Trophoblast cell (in vitro differentiated cells and primary cell): ENCODE measurements at regions not wholly inside any gene's neighbourhood (a gene's known extent, or its start where the extent isn't known, plus 50 kb on each side); places are given as distances from the start of the nearest gene placed in this dataset.

Experiments
- DNase-seq, 2 donors: peaks; one replicate each; pipeline ENCODE4 v3.0.0-alpha.2; 2016
- H2AFZ ChIP-seq: 2 replicates; pipeline ENCODE4 v1.6.1; 2013; ENCODE audit warnings: low read length, moderate library complexity, mild to moderate bottlenecking; ENCODE audit not compliant: insufficient read depth, poor library complexity
- H2AK5ac ChIP-seq: 2 replicates; pipeline ENCODE4 v1.6.1; 2013; ENCODE audit warnings: mild to moderate bottlenecking, low read length
- H2BK120ac ChIP-seq: 2 replicates; pipeline ENCODE4 v1.6.1; 2013; ENCODE audit warnings: low read length, mild to moderate bottlenecking, moderate library complexity; ENCODE audit not compliant: insufficient read depth, poor library complexity
- H2BK12ac ChIP-seq: 2 replicates; pipeline ENCODE4 v1.6.1; 2013; ENCODE audit warnings: mild to moderate bottlenecking, low read length, moderate library complexity
- H2BK5ac ChIP-seq: 2 replicates; pipeline ENCODE4 v1.6.1; 2013; ENCODE audit warnings: low read length, low read depth, moderate library complexity, mild to moderate bottlenecking; ENCODE audit not compliant: poor library complexity
- H3K14ac ChIP-seq: 2 replicates; pipeline ENCODE4 v1.6.1; 2013; ENCODE audit warnings: mild to moderate bottlenecking, low read length
- H3K18ac ChIP-seq: 2 replicates; pipeline ENCODE4 v1.6.1; 2013; ENCODE audit warnings: mild to moderate bottlenecking, low read length
- H3K23ac ChIP-seq: 2 replicates; pipeline ENCODE4 v1.6.1; 2013; ENCODE audit warnings: low read length
- H3K27ac ChIP-seq: 2 replicates; pipeline ENCODE4 v1.5.1; 2013; ENCODE audit warnings: low read depth, mild to moderate bottlenecking, inconsistent platforms, low read length, moderate library complexity
- H3K27me3 ChIP-seq: 2 replicates; pipeline ENCODE4 v1.6.1; 2013; ENCODE audit warnings: inconsistent platforms, mild to moderate bottlenecking, low read length, moderate library complexity; ENCODE audit not compliant: insufficient read depth
- H3K36me3 ChIP-seq, 2 experiments: 1 replicate in 1 of 2; 2 replicates in 1 of 2; pipeline ENCODE4 v1.6.1; 2013; ENCODE audit warnings: low read length in 2 of 2, mild to moderate bottlenecking in 2 of 2, moderate library complexity in 1 of 2; ENCODE audit not compliant: insufficient read depth in 2 of 2, control insufficient read depth in 1 of 2
- H3K4ac ChIP-seq: 2 replicates; pipeline ENCODE4 v1.6.1; 2013; ENCODE audit warnings: low read depth, mild to moderate bottlenecking, low read length, moderate library complexity
- H3K4me1 ChIP-seq, 2 experiments: 1 replicate in 1 of 2; 2 replicates in 1 of 2; pipeline ENCODE4 v1.6.1; 2013; ENCODE audit warnings: low read length in 2 of 2, mild to moderate bottlenecking in 2 of 2, moderate library complexity in 1 of 2; ENCODE audit not compliant: insufficient read depth in 2 of 2, control insufficient read depth in 1 of 2
- H3K4me2 ChIP-seq: 2 replicates; pipeline ENCODE4 v1.6.1; 2013; ENCODE audit warnings: inconsistent platforms, mild to moderate bottlenecking, low read length, moderate library complexity
- H3K4me3 ChIP-seq: 2 replicates; pipeline ENCODE4 v1.5.1; 2013; ENCODE audit warnings: mild to moderate bottlenecking, low read depth, low read length, inconsistent platforms
- H3K79me1 ChIP-seq: one replicate; pipeline ENCODE4 v1.6.1; 2013; ENCODE audit warnings: low read length
- H3K79me2 ChIP-seq: 2 replicates; pipeline ENCODE4 v1.6.1; 2013; ENCODE audit warnings: low read length, mild to moderate bottlenecking; ENCODE audit not compliant: control insufficient read depth, insufficient read depth, poor library complexity
- H3K9ac ChIP-seq: 2 replicates; pipeline ENCODE4 v1.6.1; 2013; ENCODE audit warnings: mild to moderate bottlenecking, low read length
- H3K9me3 ChIP-seq: 2 replicates; pipeline ENCODE4 v1.6.1; 2013; ENCODE audit warnings: low read depth, mild to moderate bottlenecking, control low read depth, inconsistent platforms, low read length; ENCODE audit not compliant: insufficient read depth
- H4K12ac ChIP-seq: 2 replicates; pipeline ENCODE4 v1.6.1; 2013; ENCODE audit warnings: low read depth, mild to moderate bottlenecking, low read length, moderate library complexity
- H4K8ac ChIP-seq: 2 replicates; pipeline ENCODE4 v1.6.1; 2013; ENCODE audit warnings: low read depth, mild to moderate bottlenecking, low read length, moderate library complexity
- H4K91ac ChIP-seq: one replicate; pipeline ENCODE4 v1.6.1; 2013; ENCODE audit warnings: low read depth, mild to moderate bottlenecking, low read length, moderate library complexity
- WGBS: extraction: QIAGEN DNeasy Blood & Tissue Kit; methylation state at CpG from one replicate; pipeline ENCODE4 v1.1.7; 2013; ENCODE audit warnings: missing lambda C conversion rate; ENCODE audit not compliant: insufficient read length, insufficient coverage; ENCODE audit errors: extremely low coverage; 5-methylcytosine and 5-hydroxymethylcytosine counted together

- no peak overlapping the region for H2BK120ac ChIP-seq
- no peak overlapping the region for H4K91ac ChIP-seq
- no CpG with 5 or more reads among the region's 1 CpG for WGBS
- H3K4ac ChIP-seq: no peak overlapping the region
- no peak overlapping the region for H3K27ac ChIP-seq
- H3K36me3 ChIP-seq: no peaks in the 10 kb centered on the region
- no peak overlapping the region for H4K12ac ChIP-seq
- H3K9me3 ChIP-seq: peaks cover 4% of the 10 kb centered on the region
- H2BK5ac ChIP-seq: no peak overlapping the region
- H3K18ac ChIP-seq: no peak overlapping the region
- H3K4me2 ChIP-seq: no peak overlapping the region
- H3K79me2 ChIP-seq: no peaks in the 10 kb centered on the region
- no peak overlapping the region for H2AK5ac ChIP-seq
- H3K4me3 ChIP-seq: no peak overlapping the region
- no peak overlapping the region for H3K9ac ChIP-seq
- no peak overlapping the region for H4K8ac ChIP-seq
- no peak overlapping the region for H3K14ac ChIP-seq
- no peak for DNase-seq
- H3K79me1 ChIP-seq: no peaks in the 10 kb centered on the region
- H2AFZ ChIP-seq: no peak overlapping the region
- H3K27me3 ChIP-seq: no peaks in the 10 kb centered on the region
- H2BK12ac ChIP-seq: no peak overlapping the region
- H3K23ac ChIP-seq: no peak overlapping the region
- H3K4me1 ChIP-seq: no peaks in the 10 kb centered on the region
Measured at GRCh38 chr2:146455325-146455724, 1389.5 kb upstream of the ACVR2A start.

GRCh38 chr2:146451972-146452371, 1392.9 kb upstream of the ACVR2A start:
- Histone ChIP-seq H3K27me3 (no peaks in the 10 kb centered on the region), H3K4me2 (no peak overlapping the region), H3K27ac (no peak overlapping the region), H3K79me2 (no peaks in the 10 kb centered on the region), H4K12ac (no peak overlapping the region), H3K4me3 (no peak overlapping the region), H3K36me3 (no peaks in the 10 kb centered on the region), H3K4ac (no peak overlapping the region), H3K9me3 (no peaks in the 10 kb centered on the region), H2BK120ac (no peak overlapping the region), H3K9ac (no peak overlapping the region), H3K23ac (no peak overlapping the region), H2BK12ac (no peak overlapping the region), H2AK5ac (no peak overlapping the region), H2BK5ac (no peak overlapping the region), H4K8ac (no peak overlapping the region), H2AFZ (no peak overlapping the region), H3K4me1 (no peaks in the 10 kb centered on the region), H4K91ac (no peak overlapping the region), H3K79me1 (no peaks in the 10 kb centered on the region), H3K14ac (no peak overlapping the region), H3K18ac (no peak overlapping the region)
- WGBS: no CpG with 5 or more reads among the region's 1 CpG
- no peak for DNase-seq

- no peaks in the 10 kb centered on the region for H3K4me1 ChIP-seq
- H2AFZ ChIP-seq: no peak overlapping the region
- H3K36me3 ChIP-seq: no peaks in the 10 kb centered on the region
- no peak overlapping the region for H2BK120ac ChIP-seq
- no CpG with 5 or more reads among the region's 2 CpGs for WGBS
- no peak overlapping the region for H2BK5ac ChIP-seq
- no peak overlapping the region for H3K18ac ChIP-seq
- DNase-seq: no peak
- no peak overlapping the region for H3K9ac ChIP-seq
- H3K4ac ChIP-seq: no peak overlapping the region
- no peak overlapping the region for H3K14ac ChIP-seq
- H3K9me3 ChIP-seq: no peaks in the 10 kb centered on the region
- H4K91ac ChIP-seq: no peak overlapping the region
- no peak overlapping the region for H2AK5ac ChIP-seq
- H3K4me3 ChIP-seq: no peak overlapping the region
- H3K27me3 ChIP-seq: no peaks in the 10 kb centered on the region
- no peak overlapping the region for H2BK12ac ChIP-seq
- no peaks in the 10 kb centered on the region for H3K79me2 ChIP-seq
- H3K27ac ChIP-seq: no peak overlapping the region
- no peaks in the 10 kb centered on the region for H3K79me1 ChIP-seq
- no peak overlapping the region for H3K23ac ChIP-seq
- no peak overlapping the region for H3K4me2 ChIP-seq
- H4K12ac ChIP-seq: no peak overlapping the region
- no peak overlapping the region for H4K8ac ChIP-seq
Measured at GRCh38 chr2:146450131-146450530, 1394.7 kb upstream of the ACVR2A start.

- Histone ChIP-seq H2AK5ac (no peak overlapping the region), H3K4me2 (no peak overlapping the region), H4K8ac (no peak overlapping the region), H3K14ac (no peak overlapping the region), H2BK120ac (no peak overlapping the region), H3K18ac (no peak overlapping the region), H3K36me3 (no peaks in the 10 kb centered on the region), H3K27ac (no peak overlapping the region), H3K23ac (no peak overlapping the region), H3K79me1 (no peaks in the 10 kb centered on the region), H2AFZ (no peak overlapping the region), H3K79me2 (no peaks in the 10 kb centered on the region), H3K4me3 (no peak overlapping the region), H3K9ac (no peak overlapping the region), H3K9me3 (no peaks in the 10 kb centered on the region), H2BK12ac (no peak overlapping the region), H3K27me3 (no peaks in the 10 kb centered on the region), H3K4me1 (no peaks in the 10 kb centered on the region), H4K12ac (no peak overlapping the region), H4K91ac (no peak overlapping the region), H2BK5ac (no peak overlapping the region), H3K4ac (no peak overlapping the region)
- no peak for DNase-seq
Measured at GRCh38 chr2:146444987-146445386, 1399.8 kb upstream of the ACVR2A start.

- Histone ChIP-seq H3K27ac (no peak overlapping the region), H3K36me3 (no peaks in the 10 kb centered on the region), H4K12ac (no peak overlapping the region), H2AK5ac (no peak overlapping the region), H3K4me1 (no peaks in the 10 kb centered on the region), H2BK12ac (no peak overlapping the region), H3K23ac (no peak overlapping the region), H4K8ac (no peak overlapping the region), H3K79me2 (no peaks in the 10 kb centered on the region), H3K79me1 (no peaks in the 10 kb centered on the region), H2AFZ (no peak overlapping the region), H3K18ac (no peak overlapping the region), H3K4ac (no peak overlapping the region), H3K4me2 (no peak overlapping the region), H3K27me3 (no peaks in the 10 kb centered on the region), H3K14ac (no peak overlapping the region), H3K9me3 (no peaks in the 10 kb centered on the region), H3K4me3 (no peak overlapping the region), H3K9ac (no peak overlapping the region), H4K91ac (no peak overlapping the region), H2BK120ac (no peak overlapping the region), H2BK5ac (no peak overlapping the region)
- DNase-seq: no peak
Measured at GRCh38 chr2:146444085-146444484, 1400.7 kb upstream of the ACVR2A start.
